Colonic mucosa (tissue), 4 donors: ENCODE measurements at regions not wholly inside any gene's neighbourhood (a gene's known extent, or its start where the extent isn't known, plus 50 kb on each side); places are given as distances from the start of the nearest gene placed in this dataset.

Source experiments
- DNase-seq: peaks from one replicate; pipeline ENCODE4 v3.0.0-alpha.2; 2020
- H3K27ac ChIP-seq: fragments of 200-600 bp; one replicate; pipeline ENCODE4 v1.8.0; 2021
- H3K27me3 ChIP-seq: fragments of 200-600 bp; one replicate; pipeline ENCODE4 v1.8.0; 2021
- H3K36me3 ChIP-seq: fragments of 200-600 bp; one replicate; pipeline ENCODE4 v1.8.0; 2021
- H3K4me1 ChIP-seq: fragments of 200-600 bp; one replicate; pipeline ENCODE4 v1.8.0; 2021; ENCODE audit warnings: mild to moderate bottlenecking
- H3K4me3 ChIP-seq: fragments of 200-600 bp; one replicate; pipeline ENCODE4 v1.8.0; 2021
- H3K9ac ChIP-seq, 2 donors: one replicate each; pipeline ENCODE4 v1.7.0; 2013; ENCODE audit warnings: control low read depth in 2 of 2, low read depth in 2 of 2, low read length in 2 of 2
- H3K9me3 ChIP-seq: fragments of 200-600 bp; one replicate; pipeline ENCODE4 v1.8.0; 2021
- CTCF ChIP-seq: fragments of 200-600 bp; IDR thresholded peaks from one replicate; pipeline ENCODE4 v1.8.0; 2022; ENCODE audit warnings: antibody characterized with exemption, mild to moderate bottlenecking
- intact Hi-C: fragments of 100-400 bp; cut with DNase I; formaldehyde crosslinking; loops from one replicate; pipeline ENCODE4 v1.14.1; 2022
- donor health status: healthy.
- donor health status: DM: no; HTN: no; CAD: no.
- donor health status: DM: no; HTN: no; CAD: no.

GRCh38 chr4:53832549-53832948 lies 231.9 kb downstream of the CHIC2 start:
- TF ChIP-seq CTCF = no peak
- no peak overlapping the region for H3K4me3 ChIP-seq
- H3K27me3 ChIP-seq = no peaks in the 10 kb centered on the region
- H3K36me3 ChIP-seq = no peaks in the 10 kb centered on the region
- H3K9me3 ChIP-seq = no peaks in the 10 kb centered on the region
- H3K9ac ChIP-seq = no peak overlapping the region
- H3K27ac ChIP-seq = no peak overlapping the region
- intact Hi-C loops = no loop called here
- no peaks in the 10 kb centered on the region for H3K4me1 ChIP-seq
- no peak for DNase-seq

DNA sequence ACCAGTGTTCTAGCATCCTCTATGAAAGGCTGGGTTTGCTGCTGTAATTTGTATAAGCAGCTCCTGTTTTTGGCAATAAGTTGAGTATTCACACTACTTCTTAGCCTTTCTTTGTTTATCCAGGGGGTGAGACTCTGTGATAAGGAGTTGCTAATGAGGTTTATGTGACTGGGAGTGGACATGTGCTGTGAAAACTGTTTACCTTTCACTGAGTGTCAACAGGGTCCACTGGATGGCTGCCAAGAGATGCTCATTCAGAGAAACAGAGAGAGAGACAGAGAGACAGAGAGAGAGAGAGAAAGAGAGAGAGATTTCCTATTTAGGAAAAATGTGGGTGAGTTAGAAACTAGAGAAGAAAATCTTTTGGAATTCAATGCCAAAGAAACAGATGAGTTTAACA lies 233.9 kb downstream of the CHIC2 start:
- no peaks in the 10 kb centered on the region for H3K36me3 ChIP-seq
- H3K4me3 ChIP-seq = no peak overlapping the region
- H3K9ac ChIP-seq = no peak overlapping the region
- H3K4me1 ChIP-seq = no peaks in the 10 kb centered on the region
- H3K27ac ChIP-seq = no peak overlapping the region
- TF ChIP-seq CTCF = no peak
- no peaks in the 10 kb centered on the region for H3K27me3 ChIP-seq
- intact Hi-C loops = no loop called here
- peak; percentile 27 for DNase-seq
- H3K9me3 ChIP-seq = no peaks in the 10 kb centered on the region

GRCh38 chr4:53821179-53821851 lies 230.0 kb upstream of the LNX1 start:
- Histone ChIP-seq H3K36me3 (no peaks in the 10 kb centered on the region), H3K27me3 (no peaks in the 10 kb centered on the region), H3K27ac (no peak overlapping the region), H3K4me3 (no peak overlapping the region), H3K4me1 (no peaks in the 10 kb centered on the region), H3K9ac (no peak overlapping the region), H3K9me3 (no peaks in the 10 kb centered on the region)
- intact Hi-C loops = no loop called here
- DNase-seq = no peak
- TF ChIP-seq CTCF = no peak

DNA sequence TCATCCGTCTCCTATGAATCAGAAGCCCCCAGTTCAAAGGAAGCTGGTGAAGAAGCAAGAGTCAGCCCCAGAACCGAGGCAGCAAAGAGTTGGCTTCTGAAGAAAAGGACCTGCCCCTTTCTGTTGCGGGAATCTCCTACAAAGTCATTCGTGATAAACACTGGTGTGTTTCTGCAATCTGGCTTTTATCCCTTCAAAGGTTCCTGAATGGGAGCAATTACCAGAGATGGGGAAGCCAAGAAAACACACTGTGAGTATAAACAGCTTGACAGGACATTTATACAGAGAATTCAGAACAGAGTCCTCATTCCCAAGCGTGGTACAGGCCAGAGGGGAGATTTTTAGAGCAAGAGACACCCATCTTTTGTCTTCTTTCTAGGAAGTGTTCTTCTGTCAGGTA lies 226.8 kb upstream of the LNX1 start:
- Histone ChIP-seq H3K9me3 (no peaks in the 10 kb centered on the region), H3K27me3 (no peaks in the 10 kb centered on the region), H3K36me3 (no peaks in the 10 kb centered on the region), H3K9ac (no peak overlapping the region), H3K4me3 (no peak overlapping the region), H3K4me1 (no peaks in the 10 kb centered on the region), H3K27ac (no peak overlapping the region)
- DNase-seq = no peak
- TF ChIP-seq CTCF = no peak
- intact Hi-C loops = no loop called here

DNA sequence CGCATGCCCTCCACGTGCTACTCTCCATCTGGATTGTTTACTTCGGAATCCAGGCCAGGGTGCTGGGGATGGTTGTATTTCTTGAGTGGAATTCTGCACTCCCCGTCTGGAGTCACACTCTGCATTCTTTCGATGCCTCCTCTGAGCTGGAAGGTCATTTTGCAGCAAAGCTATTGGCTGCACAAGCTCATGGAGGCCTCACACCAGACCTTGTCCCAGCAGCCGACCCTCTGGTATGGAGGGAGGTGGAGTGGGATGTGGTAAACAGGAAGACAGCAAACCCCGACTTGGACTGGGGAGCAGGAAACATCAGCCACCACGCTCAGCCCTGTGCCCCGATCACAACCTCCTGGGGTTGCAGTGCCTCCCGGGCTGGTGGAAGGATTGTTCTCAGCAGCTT lies 225.3 kb upstream of the LNX1 start:
- Histone ChIP-seq H3K36me3 (no peaks in the 10 kb centered on the region), H3K9me3 (no peaks in the 10 kb centered on the region), H3K27ac (no peak overlapping the region), H3K9ac (no peak overlapping the region), H3K27me3 (no peaks in the 10 kb centered on the region), H3K4me3 (no peak overlapping the region), H3K4me1 (no peaks in the 10 kb centered on the region)
- no peak for TF ChIP-seq CTCF
- DNase-seq = no peak
- intact Hi-C loops = no loop called here
